ENCODE measurements at regions not wholly inside any gene's neighbourhood (a gene's known extent, or its start where the extent isn't known, plus 50 kb on each side); places are given as distances from the start of the nearest gene placed in this dataset.

GRCh38 chr10:23869548-23869947 is 339.4 kb upstream of the KIAA1217 start:
- Histone ChIP-seq H3K36me3 (ENCODE audit: control insufficient read depth in 2 of 2, insufficient read depth in 1 of 2, low read length in 2 of 2) (no peaks in the 10 kb centered on the region), H3K4me1 (ENCODE audit: control insufficient read depth, insufficient read depth, low read length) (no peaks in the 10 kb centered on the region), H3K4me3 (ENCODE audit: low read depth, low read length) (no peak overlapping the region), H3K9me3 (ENCODE audit: control insufficient read depth, insufficient read depth, low read depth, low read length) (no peaks in the 10 kb centered on the region), H3K27ac (ENCODE audit: extremely low read depth, low read depth, low read length) (no peak overlapping the region)
- CTCF ChIA-PET, result no interaction called here
- POLR2A ChIA-PET, result no interaction called here
- TF ChIP-seq YY1 (tag by site-specific recombination; IDR thresholded peaks at IDR 0.05) (no peak), ZBTB21 (tag by site-specific recombination; IDR thresholded peaks at IDR 0.05) (no peak), ZNF302 (tag by site-specific recombination; IDR thresholded peaks at IDR 0.05; ENCODE audit: low read depth) (no peak), ZNF514 (tag by site-specific recombination; IDR thresholded peaks at IDR 0.05) (no peak), SP3 (tag by site-specific recombination; IDR thresholded peaks at IDR 0.05) (no peak), SCRT2 (tag by site-specific recombination; IDR thresholded peaks at IDR 0.05) (no peak), ZEB2 (tag by site-specific recombination; IDR thresholded peaks at IDR 0.05) (no peak), ZNF692 (tag by site-specific recombination; IDR thresholded peaks at IDR 0.05) (no peak), ZSCAN16 (tag by site-specific recombination; IDR thresholded peaks at IDR 0.05) (no peak), ZNF148 (tag by site-specific recombination; IDR thresholded peaks at IDR 0.05; ENCODE audit: borderline replicate concordance) (no peak), ZSCAN4 (tag by site-specific recombination; IDR thresholded peaks at IDR 0.05) (no peak)

- ChIA-PET POLR2A (no interaction called here), CTCF (no interaction called here)
- no peaks in the 10 kb centered on the region for H3K9me3 ChIP-seq (ENCODE audit: control insufficient read depth, insufficient read depth, low read depth, low read length)
- H3K36me3 ChIP-seq (ENCODE audit: control insufficient read depth in 2 of 2, insufficient read depth in 1 of 2, low read length in 2 of 2), result no peaks in the 10 kb centered on the region
- no peak overlapping the region for H3K27ac ChIP-seq (ENCODE audit: extremely low read depth, low read depth, low read length)
- H3K4me1 ChIP-seq (ENCODE audit: control insufficient read depth, insufficient read depth, low read length), result no peaks in the 10 kb centered on the region
- H3K4me3 ChIP-seq (ENCODE audit: low read depth, low read length), result no peak overlapping the region
- TF ChIP-seq ZNF837 (tag by site-specific recombination; IDR thresholded peaks at IDR 0.05) (no peak), ZNF626 (tag by site-specific recombination; IDR thresholded peaks at IDR 0.05) (no peak), IKZF3 (tag by site-specific recombination; IDR thresholded peaks at IDR 0.05) (no peak), ZNF513 (tag by site-specific recombination; IDR thresholded peaks at IDR 0.05) (no peak), ZNF398 (tag by site-specific recombination; IDR thresholded peaks at IDR 0.05) (no peak), ZNF423 (tag by site-specific recombination; IDR thresholded peaks at IDR 0.05) (no peak), ZNF354C (tag by site-specific recombination; IDR thresholded peaks at IDR 0.05; ENCODE audit: borderline replicate concordance, low read depth) (no peak), ZNF843 (tag by site-specific recombination; IDR thresholded peaks at IDR 0.05) (no peak), ZNF529 (tag by site-specific recombination; IDR thresholded peaks at IDR 0.05; ENCODE audit: insufficient replicate concordance) (no peak), ZNF623 (tag by site-specific recombination; IDR thresholded peaks at IDR 0.05) (no peak), KLF8 (tag by site-specific recombination; IDR thresholded peaks at IDR 0.05) (no peak), ZXDB (tag by site-specific recombination; IDR thresholded peaks at IDR 0.05) (no peak), ZNF645 (tag by site-specific recombination; IDR thresholded peaks at IDR 0.05) (no peak)
Observed at GRCh38 chr10:23869996-23870395, 338.9 kb upstream of the KIAA1217 start.

Data from HEK293 (cell line).